ENCODE measurements at regions not wholly inside any gene's neighbourhood (a gene's known extent, or its start where the extent isn't known, plus 50 kb on each side); places are given as distances from the start of the nearest gene placed in this dataset.

DNA sequence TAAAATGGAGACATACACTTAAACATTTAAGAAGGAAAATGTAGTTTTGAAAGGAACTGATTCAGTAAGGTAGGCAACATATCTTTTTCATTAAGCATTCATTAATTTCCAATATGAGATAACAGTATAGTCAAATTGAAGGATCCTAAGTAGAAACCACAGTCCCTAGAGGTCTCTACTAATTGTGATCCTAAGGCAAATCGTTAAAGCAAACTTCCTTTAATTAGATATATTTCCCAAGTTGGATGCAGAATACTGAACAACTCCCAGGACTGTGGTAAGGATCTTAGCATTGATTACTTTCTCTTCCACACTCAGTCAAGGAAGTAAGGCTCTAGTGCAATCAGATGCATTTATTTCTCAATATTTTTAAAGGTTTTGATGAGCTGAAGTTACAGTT, 604.1 kb upstream of the GJE1 start:
- no peak for TF ChIP-seq EZH2phosphoT487 (IDR thresholded peaks at IDR 0.05; ENCODE audit: low read length)
- TF ChIP-seq EZH2 (optimal IDR thresholded peaks at IDR 0.05; ENCODE audit: low read depth, low read length): no peak
- TF ChIP-seq, protein P1, sequence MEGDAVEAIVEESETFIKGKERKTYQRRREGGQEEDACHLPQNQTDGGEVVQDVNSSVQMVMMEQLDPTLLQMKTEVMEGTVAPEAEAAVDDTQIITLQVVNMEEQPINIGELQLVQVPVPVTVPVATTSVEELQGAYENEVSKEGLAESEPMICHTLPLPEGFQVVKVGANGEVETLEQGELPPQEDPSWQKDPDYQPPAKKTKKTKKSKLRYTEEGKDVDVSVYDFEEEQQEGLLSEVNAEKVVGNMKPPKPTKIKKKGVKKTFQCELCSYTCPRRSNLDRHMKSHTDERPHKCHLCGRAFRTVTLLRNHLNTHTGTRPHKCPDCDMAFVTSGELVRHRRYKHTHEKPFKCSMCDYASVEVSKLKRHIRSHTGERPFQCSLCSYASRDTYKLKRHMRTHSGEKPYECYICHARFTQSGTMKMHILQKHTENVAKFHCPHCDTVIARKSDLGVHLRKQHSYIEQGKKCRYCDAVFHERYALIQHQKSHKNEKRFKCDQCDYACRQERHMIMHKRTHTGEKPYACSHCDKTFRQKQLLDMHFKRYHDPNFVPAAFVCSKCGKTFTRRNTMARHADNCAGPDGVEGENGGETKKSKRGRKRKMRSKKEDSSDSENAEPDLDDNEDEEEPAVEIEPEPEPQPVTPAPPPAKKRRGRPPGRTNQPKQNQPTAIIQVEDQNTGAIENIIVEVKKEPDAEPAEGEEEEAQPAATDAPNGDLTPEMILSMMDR (IDR thresholded peaks at IDR 0.05; ENCODE audit: low read length): no peak
- H3F3A ChIP-seq (ENCODE audit: insufficient read depth, low read length): no peaks in the 10 kb centered on the region
- H3K27ac ChIP-seq (ENCODE audit: low read length): no peak overlapping the region
- H3K9me2 ChIP-seq (replicated peaks; ENCODE audit: insufficient read depth, low read length): no peaks in the 10 kb centered on the region
- no peaks in the 10 kb centered on the region for H3K9me3 ChIP-seq (replicated peaks; ENCODE audit: insufficient read depth, low read length)
- H3K4me1 ChIP-seq (ENCODE audit: low read length): no peaks in the 10 kb centered on the region
- H3K4me2 ChIP-seq (ENCODE audit: low read depth, low read length): no peak overlapping the region
- H3K27me3 ChIP-seq (replicated peaks; ENCODE audit: insufficient read depth, low read length): no peaks in the 10 kb centered on the region
- no peak overlapping the region for H3K4me3 ChIP-seq (ENCODE audit: low read length)
- H3K36me3 ChIP-seq (replicated peaks; ENCODE audit: insufficient read depth, low read length): no peaks in the 10 kb centered on the region
- H4K20me1 ChIP-seq (ENCODE audit: insufficient read depth, low read length): no peaks in the 10 kb centered on the region
- DNase-seq: no peak
- H3K9ac ChIP-seq (ENCODE audit: low read length): no peak overlapping the region
- no peaks in the 10 kb centered on the region for H3K79me2 ChIP-seq (ENCODE audit: low read length)
- no peak overlapping the region for H2AFZ ChIP-seq (ENCODE audit: low read length)

DNA sequence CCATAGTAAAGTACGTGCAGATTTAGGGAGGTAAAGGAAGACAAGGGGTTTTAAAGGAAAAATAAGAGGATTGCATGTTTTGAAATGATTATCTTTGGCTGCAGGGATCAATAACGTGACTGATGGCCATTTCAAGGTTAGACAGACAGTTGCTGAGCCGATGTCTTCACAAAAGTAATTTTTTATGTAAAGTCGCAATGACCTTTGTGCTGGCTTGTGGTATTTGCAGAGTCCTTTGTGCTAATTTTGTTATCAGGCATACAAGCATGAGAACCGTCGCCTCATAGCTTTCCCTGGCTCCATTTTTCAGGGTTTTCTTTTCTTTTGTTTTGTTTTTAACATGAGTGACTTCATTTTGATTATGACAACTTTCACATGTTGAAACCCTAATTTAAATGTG, 605.7 kb upstream of the GJE1 start:
- no peak for DNase-seq
- Histone ChIP-seq H3K4me2 (ENCODE audit: low read depth, low read length) (no peak overlapping the region), H3K27ac (ENCODE audit: low read length) (no peak overlapping the region), H3K9ac (ENCODE audit: low read length) (no peak overlapping the region), H4K20me1 (ENCODE audit: insufficient read depth, low read length) (no peaks in the 10 kb centered on the region), H3K79me2 (ENCODE audit: low read length) (no peaks in the 10 kb centered on the region), H3K9me3 (replicated peaks; ENCODE audit: insufficient read depth, low read length) (no peaks in the 10 kb centered on the region), H3K4me3 (ENCODE audit: low read length) (no peak overlapping the region), H3K9me2 (replicated peaks; ENCODE audit: insufficient read depth, low read length) (no peaks in the 10 kb centered on the region), H3K4me1 (ENCODE audit: low read length) (no peaks in the 10 kb centered on the region), H3F3A (ENCODE audit: insufficient read depth, low read length) (no peaks in the 10 kb centered on the region), H3K27me3 (replicated peaks; ENCODE audit: insufficient read depth, low read length) (no peaks in the 10 kb centered on the region), H3K36me3 (replicated peaks; ENCODE audit: insufficient read depth, low read length) (no peaks in the 10 kb centered on the region), H2AFZ (ENCODE audit: low read length) (no peak overlapping the region)
- TF ChIP-seq EZH2phosphoT487 (IDR thresholded peaks at IDR 0.05; ENCODE audit: low read length): no peak
- TF ChIP-seq, protein P1 (IDR thresholded peaks at IDR 0.05; ENCODE audit: low read length): no peak
- no peak for TF ChIP-seq EZH2 (optimal IDR thresholded peaks at IDR 0.05; ENCODE audit: low read depth, low read length)

DNA sequence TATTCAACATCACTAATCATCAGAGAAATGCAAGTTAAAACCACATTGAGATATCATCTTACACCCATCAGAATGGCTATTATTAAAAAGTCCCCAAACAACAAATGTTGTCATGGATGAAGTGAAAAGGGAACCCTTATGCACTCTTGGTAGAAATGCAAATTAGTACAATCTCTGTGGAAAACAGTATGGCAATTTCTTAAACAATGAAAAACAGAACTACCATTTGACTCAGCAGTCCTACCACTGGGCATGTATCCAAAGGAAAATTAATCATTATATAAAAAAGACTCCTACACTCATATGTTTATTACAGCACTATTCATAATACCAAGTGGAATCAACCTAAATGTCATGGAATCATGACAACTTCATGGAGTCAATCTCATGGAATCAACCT, 611.3 kb upstream of the GJE1 start:
- Histone ChIP-seq H3K36me3 (replicated peaks; ENCODE audit: insufficient read depth, low read length) (no peaks in the 10 kb centered on the region), H3K9ac (ENCODE audit: low read length) (no peak overlapping the region), H3K4me1 (ENCODE audit: low read length) (no peaks in the 10 kb centered on the region), H3K4me3 (ENCODE audit: low read length) (no peak overlapping the region), H3K9me2 (replicated peaks; ENCODE audit: insufficient read depth, low read length) (no peaks in the 10 kb centered on the region), H3K4me2 (ENCODE audit: low read depth, low read length) (no peak overlapping the region), H3K27me3 (replicated peaks; ENCODE audit: insufficient read depth, low read length) (no peaks in the 10 kb centered on the region), H3K27ac (ENCODE audit: low read length) (no peak overlapping the region), H3K9me3 (replicated peaks; ENCODE audit: insufficient read depth, low read length) (no peaks in the 10 kb centered on the region), H3F3A (ENCODE audit: insufficient read depth, low read length) (no peaks in the 10 kb centered on the region), H2AFZ (ENCODE audit: low read length) (no peak overlapping the region), H3K79me2 (ENCODE audit: low read length) (no peaks in the 10 kb centered on the region), H4K20me1 (ENCODE audit: insufficient read depth, low read length) (no peaks in the 10 kb centered on the region)
- no peak for DNase-seq
- TF ChIP-seq EZH2phosphoT487 (IDR thresholded peaks at IDR 0.05; ENCODE audit: low read length) (no peak), EZH2 (optimal IDR thresholded peaks at IDR 0.05; ENCODE audit: low read depth, low read length) (no peak)
- TF ChIP-seq, protein P1 (IDR thresholded peaks at IDR 0.05; ENCODE audit: low read length): no peak
